RWPE1 (cell line): ENCODE measurements at regions not wholly inside any gene's neighbourhood (a gene's known extent, or its start where the extent isn't known, plus 50 kb on each side); places are given as distances from the start of the nearest gene placed in this dataset.

Experiments used
- CTCF ChIA-PET: fragments of 350-600 bp; sonication (Branson Sonifier 250); formaldehyde crosslinking; extraction: SDS; loops from one replicate; lab custom pipeline; 2021; lab: Yijun Ruan, JAX
- POLR2A ChIA-PET: fragments of 400-600 bp; formaldehyde crosslinking; extraction: SDS; loops from one replicate; lab custom pipeline; 2020; ENCODE audit warnings: antibody characterized with exemption; ENCODE audit not compliant: low non-redundant PET; lab: Yijun Ruan, JAX
- DNase-seq: peaks from one replicate; pipeline ENCODE4 v3.0.0; 2012; ENCODE audit warnings: low spot score
- H3K27ac ChIP-seq: fragments of 450-650 bp; 2 replicates; pipeline ENCODE4 v1.5.1; 2017
- TF ChIP-seq, protein P1 (sequence below): fragments of 450-650 bp; conservative IDR thresholded peaks from 2 replicates; pipeline ENCODE4 v1.5.1; 2017; ENCODE audit warnings: low read depth, mild to moderate bottlenecking

DNA sequence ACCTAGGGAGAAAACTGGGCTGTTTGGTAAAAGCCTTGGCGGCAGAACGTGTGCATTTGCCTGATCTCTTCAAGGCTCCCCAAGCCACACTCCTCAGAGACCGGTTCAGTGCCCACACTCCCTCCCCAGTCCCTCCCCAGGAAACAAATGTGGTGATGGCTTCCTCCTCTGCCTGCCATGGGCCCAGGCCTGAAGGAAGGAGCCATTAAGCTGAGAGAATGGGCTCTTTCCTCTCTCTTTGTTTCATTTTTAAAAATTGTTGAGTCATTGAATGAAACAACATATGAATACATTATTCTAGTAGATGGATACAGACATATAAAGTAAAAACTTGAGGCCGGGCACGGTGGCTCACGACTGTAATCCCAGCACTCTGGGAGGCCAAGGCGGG lies 50.6 kb upstream of the YWHAQ start:
- peak overlapping the region; percentile 29 for H3K27ac ChIP-seq
- no peak for DNase-seq
- TF ChIP-seq, protein P1, sequence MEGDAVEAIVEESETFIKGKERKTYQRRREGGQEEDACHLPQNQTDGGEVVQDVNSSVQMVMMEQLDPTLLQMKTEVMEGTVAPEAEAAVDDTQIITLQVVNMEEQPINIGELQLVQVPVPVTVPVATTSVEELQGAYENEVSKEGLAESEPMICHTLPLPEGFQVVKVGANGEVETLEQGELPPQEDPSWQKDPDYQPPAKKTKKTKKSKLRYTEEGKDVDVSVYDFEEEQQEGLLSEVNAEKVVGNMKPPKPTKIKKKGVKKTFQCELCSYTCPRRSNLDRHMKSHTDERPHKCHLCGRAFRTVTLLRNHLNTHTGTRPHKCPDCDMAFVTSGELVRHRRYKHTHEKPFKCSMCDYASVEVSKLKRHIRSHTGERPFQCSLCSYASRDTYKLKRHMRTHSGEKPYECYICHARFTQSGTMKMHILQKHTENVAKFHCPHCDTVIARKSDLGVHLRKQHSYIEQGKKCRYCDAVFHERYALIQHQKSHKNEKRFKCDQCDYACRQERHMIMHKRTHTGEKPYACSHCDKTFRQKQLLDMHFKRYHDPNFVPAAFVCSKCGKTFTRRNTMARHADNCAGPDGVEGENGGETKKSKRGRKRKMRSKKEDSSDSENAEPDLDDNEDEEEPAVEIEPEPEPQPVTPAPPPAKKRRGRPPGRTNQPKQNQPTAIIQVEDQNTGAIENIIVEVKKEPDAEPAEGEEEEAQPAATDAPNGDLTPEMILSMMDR = no peak
- CTCF ChIA-PET = no interaction called here
- POLR2A ChIA-PET = no interaction called here

DNA sequence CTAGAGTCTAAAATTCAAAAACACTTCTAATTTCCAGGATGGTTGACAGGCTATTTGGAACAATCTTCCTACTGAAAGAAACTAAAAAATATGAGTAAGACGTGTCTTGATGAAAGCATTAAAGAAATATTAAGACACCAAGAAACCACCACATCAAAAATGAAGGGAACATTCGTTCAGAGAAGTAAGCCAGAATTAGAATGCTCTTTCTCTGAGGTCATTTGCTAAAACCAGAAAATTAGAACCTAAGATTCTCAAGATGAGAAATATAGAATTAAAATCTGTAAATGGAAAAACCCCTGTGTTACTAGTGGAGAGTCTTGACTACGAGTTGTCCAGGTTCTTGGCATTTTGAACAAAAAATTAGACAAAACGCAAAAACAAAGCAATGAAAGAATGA lies 54.8 kb upstream of the YWHAQ start:
- DNase-seq = no peak
- CTCF ChIA-PET = interaction anchor here (1.2 kb wide), 1 partner anchor 9 kb away, joined by 4 read pairs; no protein-coding TSS in a partner anchor
- POLR2A ChIA-PET = no interaction called here
- TF ChIP-seq, protein P1 = no peak
- H3K27ac ChIP-seq = no peak overlapping the region

GRCh38 chr2:9686061-9686460 lies 55.3 kb upstream of the YWHAQ start:
- TF ChIP-seq, protein P1 = no peak
- H3K27ac ChIP-seq = no peak overlapping the region
- ChIA-PET CTCF (no interaction called here), POLR2A (no interaction called here)
- no peak for DNase-seq

- POLR2A ChIA-PET = no interaction called here
- CTCF ChIA-PET = no interaction called here
- TF ChIP-seq, protein P1 = no peak
- no peak for DNase-seq
- no peak overlapping the region; the same call in 1 of the 2 replicates for H3K27ac ChIP-seq
Observed at GRCh38 chr2:9690252-9690651, 59.5 kb upstream of the YWHAQ start.

GRCh38 chr2:9690716-9691498 lies 60.1 kb upstream of the YWHAQ start:
- ChIA-PET POLR2A (no interaction called here), CTCF (no interaction called here)
- no peak for DNase-seq
- TF ChIP-seq, protein P1 = no peak
- peak overlapping the region; percentile 97 for H3K27ac ChIP-seq

DNA sequence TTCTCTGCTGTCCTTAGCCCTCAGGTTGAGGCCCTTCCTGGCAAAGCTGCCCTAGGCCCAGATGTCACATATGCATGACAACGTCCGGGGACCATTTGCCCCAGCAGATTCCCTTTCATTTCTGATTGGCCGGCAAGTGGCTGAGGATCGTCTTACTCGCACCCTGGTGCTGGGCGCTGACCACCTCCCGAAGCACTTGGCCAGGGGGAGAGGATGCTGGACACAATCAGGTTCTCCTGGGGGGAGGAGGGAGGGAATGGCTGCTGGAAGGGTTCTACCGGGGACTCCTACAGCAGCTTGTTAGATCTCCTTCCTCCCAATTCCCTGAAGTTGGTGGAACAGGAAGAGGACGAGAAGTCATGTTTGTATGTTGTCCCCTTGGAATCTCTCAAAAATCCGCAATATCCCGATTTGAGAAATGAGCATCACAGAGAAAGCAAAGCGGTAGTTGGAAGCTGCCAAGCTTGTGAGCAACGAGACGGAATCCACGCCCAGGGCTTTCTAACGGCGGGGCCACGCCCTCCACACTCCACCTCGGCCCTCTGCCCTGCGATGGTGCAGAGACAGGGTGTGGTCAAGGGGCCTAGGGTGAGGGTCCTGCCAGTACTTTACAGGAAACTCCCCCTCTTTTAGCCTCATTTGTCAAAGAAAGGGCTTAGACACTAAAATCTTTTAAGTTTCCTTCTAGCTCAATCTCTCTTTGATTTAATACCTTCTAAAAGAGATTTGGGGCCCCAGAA lies 61.8 kb upstream of the YWHAQ start:
- CTCF ChIA-PET = no interaction called here
- TF ChIP-seq, protein P1 = no peak
- POLR2A ChIA-PET = no interaction called here
- peak overlapping the region; percentile 97 for H3K27ac ChIP-seq
- DNase-seq = peak; percentile 50
